HG03575 (cell line): ENCODE measurements at regions not wholly inside any gene's neighbourhood (a gene's known extent, or its start where the extent isn't known, plus 50 kb on each side); places are given as distances from the start of the nearest gene placed in this dataset.
"Not testable (repeated sequence)": the region's sequence is repeated elsewhere in the genome, so short reads cannot be mapped to it uniquely, and the experiment has no call there.

Experiments
- ATAC-seq: cut with Tn5 transposase; IDR thresholded peaks from one replicate; pipeline ENCODE4 v1.9.1; 2021; ENCODE audit not compliant: unreplicated experiment, insufficient number of reproducible peaks, low FRiP score; ENCODE audit errors: extremely low read depth

GRCh38 chr13:74771964-74772363, 637.8 kb upstream of the KLF12 start:
- no peak for ATAC-seq

DNA sequence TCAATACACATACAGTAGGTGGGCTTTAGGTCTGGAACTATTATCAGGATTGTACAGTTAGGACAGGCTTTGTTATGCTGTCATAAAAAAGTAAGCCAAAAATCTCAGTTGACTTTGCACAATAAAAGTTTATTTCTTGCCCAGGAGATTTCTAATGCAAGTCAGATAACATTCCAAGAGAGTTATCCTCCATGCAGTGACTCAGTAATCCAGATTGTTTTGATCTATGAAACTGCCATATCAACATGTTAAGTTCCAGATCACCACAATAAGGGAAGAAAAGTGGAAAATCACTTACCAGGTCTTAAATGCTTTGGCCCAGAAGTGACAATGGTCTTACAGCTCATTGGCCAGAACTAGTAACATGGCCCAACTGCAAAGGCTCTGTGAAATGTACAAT, 636.2 kb upstream of the KLF12 start:
- no peak for ATAC-seq

DNA sequence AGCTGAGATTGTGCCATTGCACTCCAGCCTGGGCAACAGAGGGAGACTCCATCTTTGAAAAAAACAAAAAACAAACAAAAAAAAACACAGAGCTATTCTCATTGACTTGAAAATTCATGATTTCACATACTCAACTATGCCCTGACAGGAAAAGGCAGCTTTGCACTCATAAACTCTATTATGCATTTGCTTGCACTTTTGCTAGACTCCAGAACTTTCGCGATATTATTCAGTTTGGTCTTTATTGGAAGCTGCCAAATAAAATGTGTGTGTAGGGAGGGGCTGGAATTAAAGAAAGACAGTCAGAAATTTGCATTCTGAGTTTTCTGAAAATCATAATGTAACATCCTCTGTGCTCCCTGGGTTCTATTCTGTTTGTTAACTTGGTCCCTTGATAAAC, 635.1 kb upstream of the KLF12 start:
- no peak for ATAC-seq

DNA sequence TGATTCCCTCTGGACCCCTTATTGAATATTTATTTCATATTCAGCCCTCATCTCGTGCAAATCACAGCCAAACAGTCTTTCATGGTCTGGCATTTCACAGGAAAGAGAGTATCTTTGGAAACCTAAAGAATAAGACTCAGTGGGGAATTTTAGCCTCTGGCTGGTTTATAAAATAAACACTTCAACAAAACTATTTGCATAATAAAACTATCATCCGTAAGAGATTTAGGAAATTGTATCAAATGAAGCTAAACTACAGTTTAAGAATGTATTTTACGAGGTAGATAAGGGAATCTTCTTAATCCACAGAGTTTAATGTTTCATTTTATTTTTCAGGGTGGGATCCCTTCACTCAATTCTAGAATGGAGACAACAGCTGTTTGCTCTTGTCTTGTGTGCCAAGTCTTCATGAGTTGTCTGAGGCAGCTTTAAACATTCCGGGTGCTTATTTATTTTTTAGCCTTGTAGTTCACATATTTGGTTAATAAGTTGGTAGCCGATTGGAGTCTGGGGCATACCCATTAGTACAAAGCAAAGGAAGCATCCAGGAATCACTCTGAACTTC, 634.4 kb upstream of the KLF12 start:
- no peak for ATAC-seq

- ATAC-seq = no peak
Observed at GRCh38 chr13:74767050-74767449, 632.8 kb upstream of the KLF12 start.

- no peak for ATAC-seq
Observed at GRCh38 chr13:74765955-74766354, 631.8 kb upstream of the KLF12 start.

DNA sequence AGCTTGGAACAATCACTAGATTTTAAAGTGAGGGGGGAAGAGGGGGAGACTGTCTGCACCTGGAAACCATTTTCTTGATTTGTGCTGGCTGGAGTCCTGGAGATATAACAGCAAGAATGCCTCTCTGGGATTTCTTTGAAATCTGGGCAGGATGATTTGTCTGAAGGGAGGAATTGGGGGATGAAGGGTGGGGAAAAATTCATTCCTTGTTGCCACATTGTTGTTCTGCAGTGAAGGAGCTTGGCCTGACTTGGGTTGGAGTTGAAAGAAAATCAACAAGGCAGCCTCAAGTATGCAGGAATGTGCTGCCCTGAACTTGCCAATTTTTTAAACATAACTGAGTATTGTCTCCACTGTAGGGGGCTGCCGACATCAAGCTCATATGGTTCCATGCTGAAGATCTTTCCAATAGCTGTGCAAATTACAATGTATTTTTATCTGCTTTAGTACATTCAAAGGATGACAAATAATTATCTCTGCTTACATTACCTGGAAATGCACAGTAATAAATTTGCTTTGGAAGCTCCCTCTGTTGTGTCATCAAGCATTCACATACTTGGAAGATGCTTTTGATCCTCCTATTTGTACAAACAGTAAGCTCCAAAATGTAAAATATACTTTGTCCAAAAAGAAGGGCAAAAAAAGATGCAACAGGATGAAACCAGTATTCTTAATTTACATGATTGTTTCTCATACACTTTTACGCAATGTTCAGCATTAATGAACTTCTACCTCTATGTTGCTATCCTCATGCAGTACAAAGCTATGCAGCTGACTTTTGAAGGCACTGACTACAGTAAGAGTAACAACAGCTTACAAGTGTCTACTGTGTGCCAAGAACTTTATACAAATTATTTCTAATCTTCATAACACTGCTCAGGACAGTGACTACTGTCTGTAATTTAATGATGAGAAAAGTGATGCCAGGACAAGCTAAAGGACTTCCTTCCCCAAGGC, 627.9 kb upstream of the KLF12 start:
- no peak for ATAC-seq

GRCh38 chr13:74758188-74758587, 624.0 kb upstream of the KLF12 start:
- no peak for ATAC-seq

DNA sequence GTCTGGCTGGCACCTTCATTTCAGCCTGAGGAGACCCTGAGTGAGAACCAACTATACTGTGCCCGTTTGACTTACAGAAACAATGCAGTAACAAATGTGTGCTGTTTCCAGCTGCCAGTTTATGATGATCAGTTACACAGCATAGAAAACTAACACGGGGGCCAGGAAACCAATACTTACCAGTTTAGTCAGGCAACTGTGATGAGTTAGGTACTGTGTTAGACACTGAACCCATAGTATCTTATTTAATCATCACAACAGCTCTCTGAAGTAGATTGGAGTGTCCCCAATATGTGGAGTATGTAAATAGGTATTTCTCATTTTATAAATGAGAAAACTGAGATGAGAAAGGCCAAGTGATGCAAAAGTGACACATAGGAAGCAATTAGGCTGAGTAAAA, 620.9 kb upstream of the KLF12 start:
- ATAC-seq = no peak

DNA sequence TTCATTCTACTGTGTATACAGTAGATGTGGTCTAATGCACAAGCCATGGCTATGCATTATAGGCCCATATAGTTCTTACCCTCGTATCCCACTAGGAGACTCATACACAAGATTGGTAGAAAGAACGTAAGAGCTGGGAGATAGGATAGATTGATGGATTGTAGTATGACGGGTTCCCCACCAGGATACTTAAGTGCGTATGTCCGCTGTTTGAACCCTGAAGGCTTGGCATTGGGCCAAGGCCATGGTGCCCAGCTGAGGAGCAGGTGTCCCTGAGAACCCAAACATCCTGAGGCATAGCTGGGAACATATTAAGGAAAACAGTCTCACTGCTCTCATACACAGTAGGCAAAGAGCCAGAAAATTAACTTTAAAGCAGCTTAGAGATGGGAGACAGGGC, 617.5 kb upstream of the KLF12 start:
- ATAC-seq = no peak

DNA sequence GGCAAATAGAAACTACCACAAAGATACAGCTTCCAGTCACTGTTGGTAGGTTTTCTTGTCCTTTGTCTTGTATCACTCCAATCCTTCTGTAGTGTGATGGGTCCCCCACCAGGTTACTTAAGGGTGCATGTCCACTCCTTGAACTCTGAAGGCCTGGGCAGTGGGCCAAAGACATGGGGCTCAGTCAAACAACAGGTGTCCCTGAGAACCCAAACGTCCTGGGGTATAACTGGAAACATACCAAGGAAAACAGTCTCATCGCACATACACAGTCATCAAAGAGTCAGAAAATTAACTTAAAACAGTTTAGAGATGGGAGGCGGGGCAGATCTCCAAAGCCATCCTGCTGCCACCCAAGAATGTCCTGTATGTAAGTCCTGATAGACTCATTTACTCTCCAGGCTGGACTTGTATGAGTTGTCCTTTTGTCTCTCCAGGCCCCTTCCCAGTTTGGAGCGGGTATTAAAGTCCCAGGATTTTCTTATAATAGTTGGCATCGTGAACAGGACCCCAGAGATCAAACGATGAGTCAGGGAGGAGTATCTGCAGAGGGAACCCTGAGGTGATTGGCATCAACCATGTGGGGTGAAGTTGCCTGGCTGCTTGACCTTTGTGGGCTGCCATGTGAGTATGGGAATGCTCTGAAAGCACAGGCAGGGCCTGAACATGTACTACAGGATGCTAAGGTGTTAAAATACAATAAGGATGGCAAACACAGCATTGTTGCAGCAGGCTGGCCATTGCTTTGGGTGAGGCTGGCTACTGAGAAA, 613.2 kb upstream of the KLF12 start:
- ATAC-seq = no peak

DNA sequence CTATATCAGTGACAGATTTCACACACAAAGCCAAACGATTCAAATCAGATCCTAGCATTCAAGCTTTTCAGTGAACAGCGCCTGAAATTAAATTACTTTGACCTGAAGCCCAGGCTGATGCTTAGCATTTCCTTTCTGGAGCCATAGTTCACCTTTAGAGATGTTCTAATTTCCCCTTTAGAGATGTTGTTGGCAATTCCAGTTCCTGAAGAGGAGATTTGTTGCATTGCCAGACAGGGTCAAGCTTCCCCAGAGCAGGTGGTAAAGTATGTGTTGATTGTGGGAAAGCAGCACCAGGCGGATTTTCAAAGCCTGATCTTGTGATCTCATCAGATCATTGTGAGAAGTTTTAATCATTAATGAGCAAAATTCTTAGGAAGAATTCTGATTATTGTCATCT, 609.8 kb upstream of the KLF12 start:
- no peak for ATAC-seq

- ATAC-seq = no peak
Observed at GRCh38 chr13:74741732-74742131, 607.5 kb upstream of the KLF12 start.

DNA sequence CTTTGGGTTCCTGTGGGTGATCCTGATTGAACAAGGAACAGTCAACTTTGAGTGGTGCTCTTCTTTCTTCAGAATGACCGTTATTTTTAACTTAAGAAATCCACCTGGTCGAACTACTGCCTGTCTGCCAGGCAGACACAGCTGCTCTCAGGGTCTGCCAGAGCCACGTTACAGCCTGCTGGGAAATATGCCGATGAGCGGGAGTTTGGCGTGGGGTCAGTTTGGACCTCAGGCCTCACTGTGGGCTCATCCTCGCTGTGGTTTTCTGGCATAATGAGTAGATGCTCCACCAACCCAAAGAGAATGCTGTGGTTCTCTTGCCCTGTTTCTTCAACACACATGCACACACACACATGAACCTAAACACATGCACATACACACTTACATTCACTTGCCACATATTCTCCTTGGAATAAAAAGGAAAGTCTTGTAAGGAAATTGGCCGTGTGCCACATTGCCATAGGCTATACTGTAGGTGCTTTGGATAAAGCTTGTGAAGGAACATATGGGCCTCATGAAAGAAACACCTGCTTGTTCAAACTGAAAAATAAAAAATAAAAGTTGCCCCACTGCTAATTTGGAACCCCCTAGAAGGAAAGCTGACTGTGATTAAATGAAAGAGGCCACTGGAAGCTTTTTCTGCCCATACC, 598.7 kb upstream of the KLF12 start:
- no peak for ATAC-seq

- no peak for ATAC-seq
Observed at GRCh38 chr13:74731731-74732130, 597.5 kb upstream of the KLF12 start.

GRCh38 chr13:74730556-74731331, 596.5 kb upstream of the KLF12 start:
- ATAC-seq = no peak

DNA sequence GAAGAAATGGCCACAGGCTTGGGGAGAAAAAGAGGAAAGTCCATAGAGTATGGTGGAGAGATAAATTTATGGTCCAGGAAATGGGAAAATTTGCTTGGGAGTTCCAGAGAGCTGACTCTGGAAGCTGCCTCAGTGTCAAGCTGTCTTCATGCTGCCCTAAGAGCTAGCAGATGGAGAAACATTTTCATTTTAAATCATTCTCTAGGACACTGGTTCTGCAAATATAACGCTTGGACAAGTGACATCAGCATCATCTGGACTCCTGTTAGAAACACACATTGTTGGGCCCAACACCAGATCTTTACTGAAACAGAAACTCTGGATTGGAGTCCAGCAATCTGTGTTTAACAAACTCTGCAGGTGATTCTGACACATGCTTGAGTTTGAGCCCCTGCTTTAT, 592.0 kb upstream of the KLF12 start:
- ATAC-seq = no peak

DNA sequence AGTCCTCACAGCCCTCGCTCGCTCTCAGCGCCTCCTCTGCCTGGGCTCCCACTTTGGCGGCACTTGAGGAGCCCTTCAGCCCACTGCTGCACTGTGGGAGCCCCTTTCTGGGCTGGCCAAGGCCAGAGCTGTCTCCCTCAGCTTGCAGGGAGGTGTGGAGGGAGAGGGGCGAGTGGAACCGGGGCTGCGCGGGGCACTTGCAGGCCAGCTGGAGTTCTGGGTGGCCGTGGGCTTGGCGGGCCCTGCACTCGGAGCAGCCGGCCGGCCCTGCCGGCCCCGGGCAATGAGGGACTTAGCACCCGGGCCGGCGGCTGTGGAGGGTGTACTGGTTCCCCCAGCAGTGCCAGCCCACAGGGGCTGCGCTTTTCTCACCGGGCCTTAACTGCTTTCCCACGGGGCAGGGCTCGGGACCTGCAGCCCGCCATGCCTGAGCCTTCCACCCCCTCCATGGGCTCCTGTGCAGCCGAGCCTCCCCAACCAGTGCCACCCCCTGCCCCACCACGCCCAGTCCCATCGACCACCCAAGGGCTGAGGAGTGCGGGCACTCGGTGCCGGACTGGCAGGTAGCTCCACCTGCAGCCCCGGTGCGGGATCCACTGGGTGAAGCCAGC, 584.1 kb upstream of the KLF12 start:
- not testable (repeated sequence) for ATAC-seq
